D721Med (cell line): ENCODE measurements at regions not wholly inside any gene's neighbourhood (a gene's known extent, or its start where the extent isn't known, plus 50 kb on each side); places are given as distances from the start of the nearest gene placed in this dataset.

Experiments used
- DNase-seq: peaks from one replicate; pipeline ENCODE4 v3.0.0; 2011; ENCODE audit warnings: low spot score; ENCODE audit not compliant: insufficient read length
- FAIRE-seq: peaks from 2 replicates; lab custom pipeline; 2011; peaks lifted over from hg19 to GRCh38; lab: Jason Lieb, UNC
- CTCF ChIP-seq: IDR thresholded peaks from 2 replicates; pipeline ENCODE4 v1.5.1; 2012; ENCODE audit warnings: mild to moderate bottlenecking, control low read depth; ENCODE audit not compliant: insufficient read depth; ENCODE audit errors: missing control alignments

- DNase-seq (no peak), FAIRE-seq (no peak)
- no peak for TF ChIP-seq CTCF
Measured at GRCh38 chr11:92138296-92138695, 86.3 kb upstream of the FAT3 start.

- FAIRE-seq = no peak
- no peak for TF ChIP-seq CTCF
Measured at GRCh38 chr11:92137747-92138146, 86.9 kb upstream of the FAT3 start.

GRCh38 chr11:92136797-92137196, 87.8 kb upstream of the FAT3 start:
- no peak for DNase-seq
- TF ChIP-seq CTCF = no peak
- FAIRE-seq = no peak

More at GRCh38 chr11:92137747-92138146, 86.9 kb upstream of the FAT3 start:
- DNase-seq = no peak

DNA sequence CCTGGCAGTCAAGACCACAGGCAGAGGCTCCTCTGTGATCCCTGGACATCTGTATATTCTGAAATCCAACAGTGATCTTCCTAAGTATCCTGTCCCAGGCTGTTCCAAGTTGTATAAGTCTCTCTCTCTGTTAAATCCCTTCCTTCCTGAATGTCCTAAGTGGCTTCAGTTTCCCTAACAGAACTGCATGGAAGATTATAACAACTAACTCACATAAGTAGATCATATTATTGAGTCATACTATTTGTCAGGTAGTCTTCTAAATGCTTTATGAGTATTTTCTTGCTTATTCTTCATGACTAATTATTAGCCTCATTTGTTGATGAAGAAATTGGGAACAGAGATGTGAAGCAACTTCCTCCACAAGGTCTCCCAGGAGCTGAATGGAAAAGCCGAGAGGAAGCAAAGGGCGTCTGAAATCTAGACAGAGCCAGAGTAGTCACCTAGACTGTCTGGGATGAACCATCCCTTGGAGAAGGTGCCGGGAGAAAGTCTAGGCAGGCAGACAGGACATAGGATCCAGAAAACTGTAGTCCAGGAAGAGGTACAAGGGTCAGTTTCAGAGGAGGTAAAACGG, 93.2 kb upstream of the FAT3 start:
- no peak for FAIRE-seq

DNA sequence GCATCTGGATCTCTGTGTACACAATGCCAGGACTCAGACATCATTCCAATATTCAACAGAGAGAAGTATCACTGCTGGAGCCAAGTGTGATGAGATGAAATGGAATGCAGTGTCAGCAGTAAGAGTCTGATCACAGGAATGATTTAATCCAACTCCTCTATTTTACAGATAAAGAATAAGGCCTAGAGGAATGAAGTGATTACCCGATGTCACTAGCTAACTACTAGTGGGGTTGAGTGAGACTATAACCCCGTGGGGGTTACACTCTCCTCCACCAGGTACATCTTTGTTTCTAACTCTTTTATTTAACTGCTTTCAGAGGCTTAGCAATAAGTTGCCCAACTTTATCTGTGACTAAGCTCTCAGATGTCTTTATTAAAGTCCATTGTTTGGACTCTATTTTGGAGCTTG, 94.2 kb upstream of the FAT3 start:
- no peak for TF ChIP-seq CTCF
- DNase-seq = no peak
- FAIRE-seq = no peak

More for the DNA sequence above, 93.2 kb upstream of the FAT3 start:
- TF ChIP-seq CTCF = no peak
- DNase-seq = no peak

- TF ChIP-seq CTCF = no peak
- FAIRE-seq (no peak), DNase-seq (no peak)
Measured at GRCh38 chr11:92129811-92130210, 94.8 kb upstream of the FAT3 start.

- no peak for TF ChIP-seq CTCF
- DNase-seq (no peak), FAIRE-seq (no peak)
Measured at GRCh38 chr11:92128026-92128425, 96.6 kb upstream of the FAT3 start.
